Mucosa of rectum (tissue), 2 donors: ENCODE measurements at regions not wholly inside any gene's neighbourhood (a gene's known extent, or its start where the extent isn't known, plus 50 kb on each side); places are given as distances from the start of the nearest gene placed in this dataset.
"Not testable (repeated sequence)": the region's sequence is repeated elsewhere in the genome, so short reads cannot be mapped to it uniquely, and the experiment has no call there.

Source experiments
- H3K27ac ChIP-seq, 2 donors: one replicate each; pipeline ENCODE4 v1.7.0; 2013; ENCODE audit warnings: inconsistent platforms in 2 of 2, low read depth in 2 of 2, low read length in 2 of 2
- H3K27me3 ChIP-seq, 2 donors: one replicate each; pipeline ENCODE4 v1.7.0; 2013; ENCODE audit warnings: low read length in 2 of 2; ENCODE audit not compliant: control insufficient read depth in 2 of 2, insufficient read depth in 2 of 2
- H3K36me3 ChIP-seq, 2 donors: one replicate each; pipeline ENCODE4 v1.7.0; 2013; ENCODE audit warnings: low read length in 2 of 2; ENCODE audit not compliant: control insufficient read depth in 2 of 2, insufficient read depth in 2 of 2
- H3K4me1 ChIP-seq, 2 donors: one replicate each; pipeline ENCODE4 v1.7.0; 2013; ENCODE audit warnings: low read length in 2 of 2, mild to moderate bottlenecking in 1 of 2; ENCODE audit not compliant: control insufficient read depth in 2 of 2, insufficient read depth in 2 of 2
- H3K4me3 ChIP-seq, 2 donors: one replicate each; pipeline ENCODE4 v1.7.0; 2013; ENCODE audit warnings: low read length in 2 of 2
- H3K9ac ChIP-seq, 2 donors: one replicate each; pipeline ENCODE4 v1.7.0; 2013; ENCODE audit warnings: low read length in 2 of 2, low read depth in 1 of 2, mild to moderate bottlenecking in 1 of 2
- H3K9me3 ChIP-seq, 2 donors: one replicate each; pipeline ENCODE4 v1.7.0; 2013; ENCODE audit warnings: low read length in 2 of 2; ENCODE audit not compliant: control insufficient read depth in 2 of 2
- donor health status: healthy.
- donor health status: Normal muscosa, but diverticular disease.

- H3K4me1 ChIP-seq: peaks cover 8 to 14% of the 10 kb centered on the region in 2 donors
- H3K9me3 ChIP-seq, H3K27me3 ChIP-seq, H3K36me3 ChIP-seq: not testable (repeated sequence)
- H3K27ac ChIP-seq: peak overlapping the region; percentile 32 to 67
- H3K9ac ChIP-seq: peak overlapping the region in 1 of 2 donors; percentile 10
- peak overlapping the region; percentile 11 to 28 for H3K4me3 ChIP-seq
These were observed 403.9 kb upstream of the NPAP1 start for GRCh38 chr15:24271496-24272244.

GRCh38 chr15:24292837-24293236 lies 382.7 kb upstream of the NPAP1 start:
- H3K9me3 ChIP-seq: no peaks in the 10 kb centered on the region
- H3K4me1 ChIP-seq: no peaks in the 10 kb centered on the region
- H3K36me3 ChIP-seq: no peaks in the 10 kb centered on the region
- H3K4me3 ChIP-seq: no peak overlapping the region
- H3K9ac ChIP-seq: no peak overlapping the region
- no peaks in the 10 kb centered on the region for H3K27me3 ChIP-seq
- H3K27ac ChIP-seq: no peak overlapping the region

GRCh38 chr15:24300804-24301368 lies 374.7 kb upstream of the NPAP1 start:
- H3K36me3 ChIP-seq, H3K9me3 ChIP-seq, H3K27me3 ChIP-seq, H3K27ac ChIP-seq, H3K4me3 ChIP-seq, H3K4me1 ChIP-seq, H3K9ac ChIP-seq: not testable (repeated sequence)

GRCh38 chr15:24301999-24302398 lies 373.6 kb upstream of the NPAP1 start:
- not testable (repeated sequence) for H3K27me3 ChIP-seq

DNA sequence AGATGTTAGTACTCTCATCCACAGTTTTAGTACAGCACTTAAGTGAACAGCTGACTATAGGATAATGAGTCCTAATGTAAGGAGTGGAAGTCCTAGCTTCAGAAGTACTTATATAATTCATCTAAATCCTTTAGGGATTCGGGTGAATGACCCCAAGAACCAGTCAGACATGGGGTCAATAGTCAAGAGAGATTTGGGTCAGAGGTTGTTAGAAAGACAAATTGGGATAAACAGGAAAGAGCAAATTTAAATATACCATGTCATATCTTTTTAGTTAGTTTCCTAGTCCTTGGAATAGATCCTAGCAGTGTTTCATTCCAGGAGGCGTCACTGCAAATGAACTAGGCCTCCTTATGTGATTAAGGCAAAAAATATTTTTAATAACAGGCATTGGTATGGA lies 370.8 kb upstream of the NPAP1 start:
- not testable (repeated sequence) for H3K36me3 ChIP-seq

More at GRCh38 chr15:24301999-24302398, 373.6 kb upstream of the NPAP1 start:
- H3K9me3 ChIP-seq, H3K4me1 ChIP-seq, H3K36me3 ChIP-seq, H3K4me3 ChIP-seq, H3K9ac ChIP-seq, H3K27ac ChIP-seq: not testable (repeated sequence)

GRCh38 chr15:24305643-24306042 lies 369.9 kb upstream of the NPAP1 start:
- H3K27ac ChIP-seq, H3K9me3 ChIP-seq, H3K4me3 ChIP-seq, H3K4me1 ChIP-seq, H3K36me3 ChIP-seq, H3K27me3 ChIP-seq, H3K9ac ChIP-seq: not testable (repeated sequence)

More for the DNA sequence above, 370.8 kb upstream of the NPAP1 start:
- H3K9me3 ChIP-seq, H3K9ac ChIP-seq, H3K4me3 ChIP-seq, H3K4me1 ChIP-seq, H3K27ac ChIP-seq, H3K27me3 ChIP-seq: not testable (repeated sequence)

DNA sequence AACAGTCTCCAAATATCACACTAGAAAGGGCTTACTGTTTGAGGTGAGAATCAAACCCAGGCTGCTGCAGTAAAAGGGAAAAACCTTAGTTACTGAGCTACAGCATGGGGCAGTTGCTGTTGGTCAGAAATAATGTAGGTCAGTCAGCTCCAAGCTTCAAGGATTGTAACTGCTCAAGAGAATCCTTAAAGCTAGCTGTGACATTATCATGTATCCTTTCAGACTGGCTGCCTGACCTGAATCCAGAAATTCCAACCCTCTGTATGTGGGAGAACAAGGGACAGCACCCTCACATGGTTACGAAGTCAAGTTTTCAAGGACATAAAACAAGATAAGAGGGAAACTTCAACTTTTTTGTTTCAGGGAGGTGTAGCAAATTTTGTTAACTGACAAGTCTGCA lies 365.9 kb upstream of the NPAP1 start:
- H3K4me3 ChIP-seq, H3K36me3 ChIP-seq, H3K9me3 ChIP-seq, H3K27ac ChIP-seq, H3K9ac ChIP-seq, H3K4me1 ChIP-seq, H3K27me3 ChIP-seq: not testable (repeated sequence)

GRCh38 chr15:24311692-24312091 lies 363.9 kb upstream of the NPAP1 start:
- H3K36me3 ChIP-seq, H3K27ac ChIP-seq, H3K27me3 ChIP-seq, H3K4me3 ChIP-seq, H3K4me1 ChIP-seq, H3K9ac ChIP-seq, H3K9me3 ChIP-seq: not testable (repeated sequence)

DNA sequence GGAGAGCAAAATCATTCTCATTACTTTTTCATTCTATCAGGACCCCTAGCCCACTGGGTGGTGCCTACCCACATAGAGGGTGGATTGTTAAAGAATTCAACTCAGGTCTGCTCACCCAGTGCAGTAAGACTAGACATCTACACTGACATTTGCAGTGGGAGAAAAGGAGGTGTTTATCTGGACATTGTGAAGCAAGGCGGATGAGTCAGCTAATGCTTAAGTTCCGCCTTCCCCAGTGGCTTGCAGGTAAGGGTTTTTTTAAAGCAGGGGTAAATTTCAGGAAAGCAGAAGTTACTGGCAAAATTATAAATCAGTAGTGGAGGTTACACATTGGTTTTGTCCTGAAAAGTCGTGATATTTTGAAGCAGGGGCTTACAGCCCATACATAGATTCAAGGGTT lies 359.2 kb upstream of the NPAP1 start:
- H3K4me3 ChIP-seq, H3K36me3 ChIP-seq: not testable (repeated sequence)

GRCh38 chr15:24318981-24319380 lies 356.6 kb upstream of the NPAP1 start:
- Histone ChIP-seq H3K9ac (no peak overlapping the region), H3K9me3 (no peaks in the 10 kb centered on the region)

More for the DNA sequence above, 359.2 kb upstream of the NPAP1 start:
- not testable (repeated sequence) for H3K9ac ChIP-seq, H3K27me3 ChIP-seq, H3K4me1 ChIP-seq, H3K9me3 ChIP-seq, H3K27ac ChIP-seq

More at GRCh38 chr15:24318981-24319380, 356.6 kb upstream of the NPAP1 start:
- H3K27ac ChIP-seq: no peak overlapping the region
- H3K4me3 ChIP-seq: no peak overlapping the region
- no peaks in the 10 kb centered on the region for H3K36me3 ChIP-seq
- no peaks in the 10 kb centered on the region for H3K4me1 ChIP-seq
- H3K27me3 ChIP-seq: no peaks in the 10 kb centered on the region
